ENCODE measurements at regions not wholly inside any gene's neighbourhood (a gene's known extent, or its start where the extent isn't known, plus 50 kb on each side); places are given as distances from the start of the nearest gene placed in this dataset.

DNA sequence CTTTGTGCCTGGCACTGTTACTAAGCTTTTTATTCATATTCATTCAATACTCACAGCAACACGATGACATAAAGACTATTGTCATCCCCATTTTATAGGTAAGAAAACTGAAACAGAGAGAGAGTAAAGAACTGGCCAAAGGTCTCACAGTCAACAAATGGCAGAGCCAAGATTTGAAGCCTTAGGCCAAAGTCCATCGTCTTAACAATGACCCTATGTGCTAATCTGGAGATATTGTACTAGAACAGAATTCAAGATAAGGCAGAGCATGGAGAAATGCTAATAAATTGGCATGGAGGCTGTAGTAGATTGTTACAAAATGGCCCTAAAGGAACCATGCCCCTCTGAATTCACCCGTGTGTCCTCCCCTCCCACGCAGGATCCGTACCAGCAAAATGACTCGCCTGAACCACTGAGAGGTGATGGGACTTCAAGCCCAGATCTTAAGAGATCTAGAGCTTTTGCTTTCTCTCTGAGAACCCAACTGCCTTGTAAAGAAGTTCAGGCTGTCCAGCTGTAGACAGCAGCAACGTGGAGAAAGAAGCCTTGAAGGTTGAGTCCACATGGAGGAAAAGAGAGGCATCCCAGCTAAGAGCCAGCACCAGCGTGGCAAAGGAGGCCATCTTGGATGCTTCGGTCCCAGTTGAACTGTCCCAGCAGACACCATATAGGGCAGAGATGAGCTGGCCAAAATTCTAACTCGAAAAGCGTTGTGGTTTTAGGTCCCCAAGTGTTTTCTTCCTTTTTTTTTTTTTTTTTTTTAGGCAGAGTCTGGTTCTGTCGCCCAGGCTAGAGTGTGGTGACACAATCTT, 52.8 kb upstream of the RBM47 start:
- no peak overlapping the region for H3K23ac ChIP-seq (ENCODE audit: low read depth, low read length)
- intact Hi-C loops (cut with micrococcal nuclease) = no loop called here
- no peaks in the 10 kb centered on the region for H3K4me1 ChIP-seq (ENCODE audit: control insufficient read depth, insufficient read depth, low read length)
- no peak overlapping the region for H3K4me3 ChIP-seq (ENCODE audit: insufficient read depth, low read depth, low read length)
- no peak overlapping the region for H3K4ac ChIP-seq (ENCODE audit: low read depth, low read length)
- ATAC-seq (ENCODE audit: low read depth) = no peak
- no peaks in the 10 kb centered on the region for H3K9me3 ChIP-seq (ENCODE audit: control insufficient read depth, insufficient read depth, low read length)
- POLR2A ChIA-PET (ENCODE audit: unreplicated experiment) = no interaction called here
- H3K56ac ChIP-seq (ENCODE audit: extremely low read depth, insufficient read depth, low read length) = no peak overlapping the region
- no peak overlapping the region for H3K14ac ChIP-seq (replicated peaks; ENCODE audit: low read depth, low read length)
- no peak overlapping the region for H3K27ac ChIP-seq (ENCODE audit: insufficient read depth, low read length)
- no peak overlapping the region for H2BK20ac ChIP-seq (ENCODE audit: low read depth, low read length)
- no TSS peak for BruUV-seq (replicated peaks)
- H3K18ac ChIP-seq (ENCODE audit: low read depth, low read length) = no peak overlapping the region
- H2AFZ ChIP-seq (replicated peaks; ENCODE audit: low read length, poor library complexity) = no peak overlapping the region
- no peaks in the 10 kb centered on the region for H4K20me1 ChIP-seq (ENCODE audit: insufficient read depth, low read length)
- WGBS, 2 experiments (ENCODE audit: extremely low coverage in 2 of 2, insufficient read length in 1 of 2) = 94% methylated on average over 4 of the region's 12 CpGs; no CpG with 5 or more reads in 1 of the 2 experiments
- in situ Hi-C loops (cut with MboI; ENCODE audit: low sequenced_read_pairs) = no loop called here
- TF ChIP-seq RCOR1 (IDR thresholded peaks at IDR 0.05; ENCODE audit: insufficient replicate concordance, low read length) (no peak), MAZ (IDR thresholded peaks at IDR 0.05; ENCODE audit: borderline replicate concordance, low read depth, low read length) (no peak), MXI1 (IDR thresholded peaks at IDR 0.05; ENCODE audit: borderline replicate concordance, low read depth, low read length) (no peak), RFX5 (IDR thresholded peaks at IDR 0.05; ENCODE audit: low read depth, low read length) (no peak), NFE2L2 (IDR thresholded peaks at IDR 0.05; ENCODE audit: low read depth, low read length) (no peak), MAFK (IDR thresholded peaks at IDR 0.05; ENCODE audit: low read depth, low read length) (no peak), SMC3 (IDR thresholded peaks at IDR 0.05; ENCODE audit: low read depth, low read length) (no peak), BHLHE40 (IDR thresholded peaks at IDR 0.05; ENCODE audit: low read depth, low read length) (no peak), CHD1 (IDR thresholded peaks at IDR 0.05; ENCODE audit: low read depth, low read length) (no peak), CEBPB (IDR thresholded peaks at IDR 0.05; ENCODE audit: low read depth, low read length) (no peak), FOS (IDR thresholded peaks at IDR 0.05; ENCODE audit: low read depth, low read length) (no peak)
- TF ChIP-seq, protein P1, sequence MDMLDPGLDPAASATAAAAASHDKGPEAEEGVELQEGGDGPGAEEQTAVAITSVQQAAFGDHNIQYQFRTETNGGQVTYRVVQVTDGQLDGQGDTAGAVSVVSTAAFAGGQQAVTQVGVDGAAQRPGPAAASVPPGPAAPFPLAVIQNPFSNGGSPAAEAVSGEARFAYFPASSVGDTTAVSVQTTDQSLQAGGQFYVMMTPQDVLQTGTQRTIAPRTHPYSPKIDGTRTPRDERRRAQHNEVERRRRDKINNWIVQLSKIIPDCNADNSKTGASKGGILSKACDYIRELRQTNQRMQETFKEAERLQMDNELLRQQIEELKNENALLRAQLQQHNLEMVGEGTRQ (IDR thresholded peaks at IDR 0.05; ENCODE audit: low read depth, low read length) = no peak
- TF ChIP-seq, protein P2, sequence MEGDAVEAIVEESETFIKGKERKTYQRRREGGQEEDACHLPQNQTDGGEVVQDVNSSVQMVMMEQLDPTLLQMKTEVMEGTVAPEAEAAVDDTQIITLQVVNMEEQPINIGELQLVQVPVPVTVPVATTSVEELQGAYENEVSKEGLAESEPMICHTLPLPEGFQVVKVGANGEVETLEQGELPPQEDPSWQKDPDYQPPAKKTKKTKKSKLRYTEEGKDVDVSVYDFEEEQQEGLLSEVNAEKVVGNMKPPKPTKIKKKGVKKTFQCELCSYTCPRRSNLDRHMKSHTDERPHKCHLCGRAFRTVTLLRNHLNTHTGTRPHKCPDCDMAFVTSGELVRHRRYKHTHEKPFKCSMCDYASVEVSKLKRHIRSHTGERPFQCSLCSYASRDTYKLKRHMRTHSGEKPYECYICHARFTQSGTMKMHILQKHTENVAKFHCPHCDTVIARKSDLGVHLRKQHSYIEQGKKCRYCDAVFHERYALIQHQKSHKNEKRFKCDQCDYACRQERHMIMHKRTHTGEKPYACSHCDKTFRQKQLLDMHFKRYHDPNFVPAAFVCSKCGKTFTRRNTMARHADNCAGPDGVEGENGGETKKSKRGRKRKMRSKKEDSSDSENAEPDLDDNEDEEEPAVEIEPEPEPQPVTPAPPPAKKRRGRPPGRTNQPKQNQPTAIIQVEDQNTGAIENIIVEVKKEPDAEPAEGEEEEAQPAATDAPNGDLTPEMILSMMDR (conservative IDR thresholded peaks at IDR 0.05; ENCODE audit: low read depth, low read length) = no peak
- TF ChIP-seq, protein P3, sequence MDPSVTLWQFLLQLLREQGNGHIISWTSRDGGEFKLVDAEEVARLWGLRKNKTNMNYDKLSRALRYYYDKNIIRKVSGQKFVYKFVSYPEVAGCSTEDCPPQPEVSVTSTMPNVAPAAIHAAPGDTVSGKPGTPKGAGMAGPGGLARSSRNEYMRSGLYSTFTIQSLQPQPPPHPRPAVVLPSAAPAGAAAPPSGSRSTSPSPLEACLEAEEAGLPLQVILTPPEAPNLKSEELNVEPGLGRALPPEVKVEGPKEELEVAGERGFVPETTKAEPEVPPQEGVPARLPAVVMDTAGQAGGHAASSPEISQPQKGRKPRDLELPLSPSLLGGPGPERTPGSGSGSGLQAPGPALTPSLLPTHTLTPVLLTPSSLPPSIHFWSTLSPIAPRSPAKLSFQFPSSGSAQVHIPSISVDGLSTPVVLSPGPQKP (IDR thresholded peaks at IDR 0.05; ENCODE audit: borderline replicate concordance, low read depth, low read length) = no peak
- no peak overlapping the region for H2AK9ac ChIP-seq (replicated peaks; ENCODE audit: low read depth, low read length, poor library complexity)
- H2BK5ac ChIP-seq (ENCODE audit: low read depth, low read length, poor library complexity, severe bottlenecking) = no peak overlapping the region
- H3K4me2 ChIP-seq (ENCODE audit: low read depth, low read length) = no peak overlapping the region
- H2AK5ac ChIP-seq (ENCODE audit: low read depth, low read length) = no peak overlapping the region
- no peak overlapping the region for H4K91ac ChIP-seq (ENCODE audit: insufficient read depth, low read depth, low read length)
- no peaks in the 10 kb centered on the region for H3K36me3 ChIP-seq (ENCODE audit: control insufficient read depth, insufficient read depth, low read length)
- no peak overlapping the region for H4K5ac ChIP-seq (ENCODE audit: low read depth, low read length)
- H4K8ac ChIP-seq (ENCODE audit: low read depth in 2 of 2, low read length in 2 of 2) = no peak overlapping the region
- DNase-seq = no peak
- no peak overlapping the region for H2BK15ac ChIP-seq (ENCODE audit: low read depth, low read length)
- dilution Hi-C loops (cut with HindIII; ENCODE audit: low sequenced_read_pairs, unreplicated experiment) = no loop called here
- no peaks in the 10 kb centered on the region for H3K79me1 ChIP-seq (ENCODE audit: low read depth in 1 of 2, low read length in 2 of 2)
- H3K9me1 ChIP-seq (ENCODE audit: insufficient read depth, low read length) = no peaks in the 10 kb centered on the region
- no peak overlapping the region for H3K9ac ChIP-seq (ENCODE audit: low read depth, low read length)
- CTCF ChIA-PET = interaction anchor here (1.2 kb wide), 1 partner anchor 9 kb away, joined by 3 read pairs; no protein-coding TSS in a partner anchor
- H3K27me3 ChIP-seq (ENCODE audit: control insufficient read depth, insufficient read depth, low read length) = no peaks in the 10 kb centered on the region
- H2BK120ac ChIP-seq (ENCODE audit: low read depth, low read length) = no peak overlapping the region

Measured in IMR-90 (cell line).